Activated T-cell treated with anti-CD3 and anti-CD28 coated beads, Interleukin-2, amount 50 U/mL, for 72 hours (primary cell): ENCODE measurements at regions not wholly inside any gene's neighbourhood (a gene's known extent, or its start where the extent isn't known, plus 50 kb on each side); places are given as distances from the start of the nearest gene placed in this dataset.
A peak's percentile ranks its signal among the peaks of the same experiment; 100 is the strongest.

Experiments used
- ATAC-seq, 2 donors: fragments of 150-1000 bp; cut with Tn5 transposase; replicated peaks in 1 of 2; 2 replicates each; pipeline ENCODE4 v1.10.0; 2021; ENCODE audit warnings: moderate library complexity in 2 of 2, mild to moderate bottlenecking in 1 of 2
- DNase-seq, 2 donors: peaks; one replicate each; pipeline ENCODE4 v3.0.0; 2021 to 2022; ENCODE audit warnings: mixed read lengths in 1 of 2
- H3K27ac Mint-ChIP-seq: one replicate; pipeline ENCODE4 v1.8.0; 2022; ENCODE audit warnings: mild to moderate bottlenecking, moderate library complexity, mixed read lengths
- H3K27me3 Mint-ChIP-seq: one replicate; pipeline ENCODE4 v1.8.0; 2022; ENCODE audit warnings: low read depth, mixed read lengths
- H3K36me3 Mint-ChIP-seq, 2 donors: one replicate each; pipeline ENCODE4 v1.8.0; 2022; ENCODE audit warnings: mixed read lengths in 2 of 2, mild to moderate bottlenecking in 1 of 2; ENCODE audit not compliant: insufficient read depth in 2 of 2
- H3K4me1 Mint-ChIP-seq: one replicate; pipeline ENCODE4 v1.8.0; 2022; ENCODE audit warnings: low read depth, mixed read lengths
- H3K4me3 Mint-ChIP-seq, 2 donors: one replicate each; pipeline ENCODE4 v1.8.0; 2022; ENCODE audit warnings: mild to moderate bottlenecking in 2 of 2, mixed read lengths in 2 of 2, moderate library complexity in 2 of 2
- H3K9me3 Mint-ChIP-seq, 2 donors: one replicate each; pipeline ENCODE4 v1.8.0; 2022; ENCODE audit warnings: mixed read lengths in 2 of 2

DNA sequence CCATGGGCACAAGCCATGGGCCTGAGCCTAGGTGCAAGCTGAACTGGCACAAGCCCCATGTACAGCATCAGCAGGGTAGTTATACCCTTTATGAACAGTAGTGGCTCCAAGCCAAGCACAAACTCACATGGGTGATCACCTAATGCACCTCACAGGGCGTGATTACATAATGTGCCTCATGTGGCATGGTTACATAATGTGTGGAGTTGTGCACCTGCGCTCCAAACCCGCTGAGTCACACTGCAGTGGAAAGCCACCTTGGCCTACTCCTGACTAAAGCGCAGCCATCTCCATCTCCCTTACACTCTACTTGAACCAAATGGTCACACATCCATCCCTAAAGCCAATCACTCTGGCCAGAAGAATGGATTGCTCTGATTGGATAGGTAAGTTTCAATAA, 279.7 kb downstream of the MBD2 start:
- DNase-seq (peak in 1 of 2 donors; percentile 2), ATAC-seq (no peak)
- Mint-ChIP-seq H3K9me3 (peaks cover 4 to 6% of the 10 kb centered on the region in 2 donors), H3K4me3 (no peak overlapping the region), H3K27ac (no peak overlapping the region), H3K36me3 (no peaks in the 10 kb centered on the region), H3K27me3 (no peaks in the 10 kb centered on the region), H3K4me1 (no peaks in the 10 kb centered on the region)

DNA sequence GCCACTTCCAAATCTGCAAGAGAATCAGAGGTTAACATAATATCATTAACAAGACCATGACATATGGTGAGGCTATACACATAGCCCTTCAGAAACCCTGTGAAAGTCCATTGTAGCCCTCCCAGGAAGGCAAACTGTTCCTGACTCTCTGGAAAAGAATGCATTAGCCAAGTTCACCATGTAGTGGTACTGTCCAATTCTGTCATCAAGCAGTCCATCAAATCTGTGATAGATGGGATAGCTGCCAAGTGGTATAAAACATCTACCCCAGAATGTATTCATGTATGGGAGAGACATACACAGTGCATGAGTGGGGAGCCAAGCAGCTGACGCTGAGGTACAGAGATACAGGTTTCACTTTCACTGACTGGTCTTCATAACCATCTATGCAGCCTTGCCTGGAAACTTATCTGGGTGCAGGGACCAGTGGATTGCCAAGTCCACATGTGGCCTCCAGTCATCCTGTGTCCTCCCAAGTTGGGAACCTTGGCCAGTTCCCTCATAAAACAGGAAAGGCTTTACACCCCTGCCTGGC, 281.1 kb downstream of the MBD2 start:
- Mint-ChIP-seq H3K4me1 (no peaks in the 10 kb centered on the region), H3K36me3 (no peaks in the 10 kb centered on the region), H3K9me3 (peaks cover 4 to 6% of the 10 kb centered on the region in 2 donors), H3K27me3 (no peaks in the 10 kb centered on the region), H3K27ac (no peak overlapping the region), H3K4me3 (no peak overlapping the region)
- ATAC-seq, result no peak
- DNase-seq, result no peak

DNA sequence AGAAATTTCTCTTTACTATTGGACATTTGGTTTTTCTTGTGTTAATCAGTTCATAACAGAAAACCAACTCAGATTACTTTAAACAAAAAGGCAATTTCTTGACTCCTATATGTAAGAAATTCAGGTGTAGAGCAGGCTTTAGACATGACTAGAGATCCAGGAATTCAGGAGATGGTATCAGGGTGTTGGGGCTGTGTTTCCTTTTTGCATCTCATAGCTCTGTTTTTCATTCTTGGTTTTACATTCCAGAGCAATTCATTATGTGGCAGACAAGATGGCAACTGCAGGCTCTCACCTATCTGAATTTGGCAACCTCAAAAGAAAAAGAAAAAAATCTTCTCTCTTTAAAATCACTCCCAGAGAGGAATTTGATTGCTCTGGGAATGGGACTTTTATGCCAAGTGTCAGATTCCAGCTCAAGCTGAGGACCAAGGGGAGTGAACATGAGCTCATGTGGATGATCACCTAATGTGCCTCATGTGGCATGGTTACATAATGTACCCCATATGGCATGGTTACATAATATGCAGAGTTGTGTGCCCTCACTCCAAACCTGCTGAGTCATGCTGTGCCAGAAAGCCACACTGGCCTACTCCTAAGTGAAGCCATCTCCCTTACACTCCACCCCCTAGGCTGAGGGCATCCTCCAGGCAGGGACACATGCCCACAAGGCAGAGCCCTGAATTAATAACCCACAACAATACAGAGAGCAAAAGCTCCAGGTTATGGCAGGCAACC, 282.7 kb downstream of the MBD2 start:
- H3K27me3 Mint-ChIP-seq, result no peaks in the 10 kb centered on the region
- H3K27ac Mint-ChIP-seq, result no peak overlapping the region
- DNase-seq, result no peak
- H3K4me3 Mint-ChIP-seq, result no peak overlapping the region
- no peaks in the 10 kb centered on the region for H3K36me3 Mint-ChIP-seq
- no peak for ATAC-seq
- no peaks in the 10 kb centered on the region for H3K4me1 Mint-ChIP-seq
- peaks cover 4% of the 10 kb centered on the region in 2 donors for H3K9me3 Mint-ChIP-seq

DNA sequence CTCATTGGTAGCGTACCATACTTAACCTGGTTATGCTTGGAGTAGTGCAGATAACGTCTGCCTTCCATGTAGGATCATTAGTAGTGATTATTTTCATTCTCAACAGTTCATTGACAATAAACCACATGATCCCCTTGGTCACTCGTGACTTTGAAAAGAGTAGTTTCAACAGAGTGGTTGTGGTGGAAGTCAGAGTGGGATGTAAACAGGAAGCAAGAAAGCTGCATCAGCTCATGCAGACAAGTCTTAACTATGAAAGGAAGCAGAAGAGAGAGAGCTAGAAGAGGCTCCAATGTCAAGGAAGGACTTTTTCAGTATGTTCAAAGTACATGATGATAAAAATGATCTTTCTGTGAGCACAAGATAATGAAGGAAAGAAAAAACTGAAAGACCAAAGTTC, 287.4 kb downstream of the MBD2 start:
- DNase-seq (no peak), ATAC-seq (no peak)
- H3K27me3 Mint-ChIP-seq, result no peaks in the 10 kb centered on the region
- no peak overlapping the region for H3K4me3 Mint-ChIP-seq
- no peaks in the 10 kb centered on the region for H3K4me1 Mint-ChIP-seq
- no peak overlapping the region for H3K27ac Mint-ChIP-seq
- H3K36me3 Mint-ChIP-seq, result no peaks in the 10 kb centered on the region
- H3K9me3 Mint-ChIP-seq, result peaks cover 0 to 3% of the 10 kb centered on the region in 2 donors

DNA sequence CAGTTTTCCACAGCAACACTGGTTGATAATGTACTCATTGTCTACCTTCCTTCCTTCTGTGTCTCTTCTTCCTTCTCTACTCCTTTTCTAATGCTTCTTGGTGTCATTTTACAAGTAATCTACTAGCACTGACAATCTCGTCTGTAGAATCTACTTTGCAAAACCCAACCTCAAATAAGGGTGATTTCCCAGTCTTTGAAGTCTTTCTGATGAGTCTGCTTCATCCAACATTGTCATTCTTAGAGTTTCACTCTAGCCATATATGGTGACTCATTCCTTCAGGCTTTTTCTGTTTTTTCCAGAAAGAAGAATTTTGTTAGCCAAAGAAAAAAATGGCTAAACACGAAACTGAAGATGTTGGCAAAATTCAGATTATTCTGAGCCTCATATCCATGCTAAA, 288.7 kb downstream of the MBD2 start:
- H3K27ac Mint-ChIP-seq, result no peak overlapping the region
- peaks cover 0 to 3% of the 10 kb centered on the region in 2 donors for H3K9me3 Mint-ChIP-seq
- H3K4me1 Mint-ChIP-seq, result no peaks in the 10 kb centered on the region
- DNase-seq, result no peak
- no peak overlapping the region for H3K4me3 Mint-ChIP-seq
- no peaks in the 10 kb centered on the region for H3K27me3 Mint-ChIP-seq
- no peaks in the 10 kb centered on the region for H3K36me3 Mint-ChIP-seq
- peak in 1 of 2 donors; percentile 68 for ATAC-seq

DNA sequence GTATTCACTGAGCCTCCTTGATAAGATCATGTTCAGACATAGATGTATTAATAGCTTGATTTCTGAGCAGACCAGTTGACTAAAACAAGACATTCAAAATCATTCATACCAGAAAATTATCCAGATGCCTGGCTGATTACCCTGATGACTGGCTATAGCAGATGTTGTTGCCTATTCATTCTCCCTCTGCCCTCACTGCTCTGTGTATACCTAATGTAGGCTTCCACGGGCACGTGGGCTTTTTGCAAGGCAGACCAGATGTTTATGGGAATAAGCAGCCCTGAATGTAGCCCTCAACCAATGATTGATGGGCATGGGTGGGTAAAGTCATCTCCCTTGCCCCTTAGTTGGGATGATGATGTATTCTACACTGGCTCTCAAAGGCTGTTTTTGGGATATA, 289.1 kb downstream of the MBD2 start:
- ATAC-seq, result peak in 1 of 2 donors; percentile 64
- H3K27me3 Mint-ChIP-seq, result no peaks in the 10 kb centered on the region

DNA sequence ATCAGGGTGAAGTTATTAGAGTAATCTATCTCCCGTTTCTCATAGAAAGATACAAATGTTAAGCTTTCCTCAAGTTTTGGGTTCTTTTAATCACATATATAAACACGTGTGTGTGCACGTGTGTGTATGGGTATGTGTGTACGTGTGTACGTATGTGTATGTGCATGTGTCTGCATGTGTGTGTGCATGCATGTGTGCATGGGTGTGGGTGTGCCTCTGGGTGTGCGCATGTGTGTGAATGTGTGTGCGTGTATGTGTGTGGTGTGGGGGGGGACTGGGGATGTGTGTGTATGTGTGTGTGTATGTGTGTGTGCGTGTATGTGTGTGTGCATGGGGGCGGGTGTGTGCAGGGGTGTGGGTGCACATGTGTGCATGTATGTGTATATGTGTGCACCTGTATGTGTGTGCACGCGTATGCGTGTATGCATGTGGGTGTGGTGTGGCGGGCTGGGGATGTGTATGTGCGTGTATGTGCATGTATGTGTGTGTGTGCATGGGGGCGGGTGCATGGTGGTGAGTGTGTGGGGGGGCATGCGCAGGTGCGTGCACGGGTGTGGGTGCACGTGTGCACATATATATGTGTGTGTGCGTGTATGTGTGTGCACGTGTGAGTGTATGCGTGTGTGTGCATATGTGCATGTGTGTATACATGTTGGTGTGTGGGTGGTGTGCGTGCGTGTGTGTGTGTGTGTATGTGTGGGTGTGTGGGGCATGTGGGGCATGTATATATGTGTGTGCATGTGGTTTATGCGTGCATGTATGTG, 304.0 kb downstream of the MBD2 start:
- no peak for ATAC-seq
- Mint-ChIP-seq H3K4me3 (no peak overlapping the region), H3K27ac (no peak overlapping the region), H3K36me3 (no peaks in the 10 kb centered on the region), H3K4me1 (no peaks in the 10 kb centered on the region), H3K9me3 (peaks cover 7 to 11% of the 10 kb centered on the region in 2 donors), H3K27me3 (no peaks in the 10 kb centered on the region)
- DNase-seq, result no peak

More for the DNA sequence above, 289.1 kb downstream of the MBD2 start:
- no peak overlapping the region for H3K27ac Mint-ChIP-seq
- no peak for DNase-seq
- H3K36me3 Mint-ChIP-seq, result no peaks in the 10 kb centered on the region
- no peak overlapping the region for H3K4me3 Mint-ChIP-seq
- peaks cover 0 to 3% of the 10 kb centered on the region in 2 donors for H3K9me3 Mint-ChIP-seq
- H3K4me1 Mint-ChIP-seq, result no peaks in the 10 kb centered on the region

DNA sequence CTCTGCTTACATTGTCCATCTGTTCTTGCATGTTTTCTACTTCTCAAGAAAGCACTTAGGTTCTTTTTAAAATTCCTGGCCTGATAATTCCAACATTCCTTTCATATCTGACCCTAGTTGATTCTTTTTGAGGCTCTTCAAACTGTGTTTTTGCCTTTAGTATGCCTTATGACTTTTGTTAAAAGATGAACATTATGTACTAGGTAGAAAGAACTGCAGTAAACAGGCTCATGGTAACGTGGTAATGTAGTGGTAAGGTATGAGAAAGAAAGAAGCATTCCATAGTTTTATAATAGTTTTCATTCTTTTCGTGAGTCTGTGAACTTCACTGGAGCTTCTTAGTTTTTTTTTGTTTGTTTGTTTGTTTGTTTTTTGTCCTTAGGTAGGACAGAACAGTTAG, 306.4 kb downstream of the MBD2 start:
- no peaks in the 10 kb centered on the region for H3K4me1 Mint-ChIP-seq
- H3K9me3 Mint-ChIP-seq, result peaks cover 7 to 11% of the 10 kb centered on the region in 2 donors
- no peak overlapping the region for H3K27ac Mint-ChIP-seq
- H3K4me3 Mint-ChIP-seq, result no peak overlapping the region
- H3K36me3 Mint-ChIP-seq, result no peaks in the 10 kb centered on the region
- ATAC-seq, result no peak
- no peaks in the 10 kb centered on the region for H3K27me3 Mint-ChIP-seq
- no peak for DNase-seq

DNA sequence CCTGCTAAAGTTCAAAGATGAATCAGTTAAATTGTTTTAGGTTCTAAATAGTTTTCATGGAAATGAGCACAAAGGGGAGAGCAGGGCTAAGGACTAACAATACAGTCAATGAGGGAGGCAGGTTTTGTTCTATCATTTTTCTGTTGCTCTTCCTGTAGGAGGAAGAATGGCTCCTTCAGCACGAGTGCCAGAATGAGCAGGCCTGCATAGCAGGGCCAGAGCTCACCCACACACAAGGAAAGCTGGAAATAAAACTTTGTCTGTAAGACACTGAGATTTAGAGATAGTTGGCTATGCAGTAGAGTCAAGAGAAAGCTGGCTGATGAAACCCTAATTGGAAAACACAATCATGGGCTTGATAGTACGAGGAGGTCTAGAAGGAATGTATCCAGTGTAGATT, 313.3 kb downstream of the MBD2 start:
- Mint-ChIP-seq H3K9me3 (peaks cover 0 to 4% of the 10 kb centered on the region in 2 donors), H3K27ac (no peak overlapping the region), H3K4me1 (no peaks in the 10 kb centered on the region), H3K36me3 (no peaks in the 10 kb centered on the region), H3K4me3 (no peak overlapping the region), H3K27me3 (no peaks in the 10 kb centered on the region)
- DNase-seq, result no peak
- no peak for ATAC-seq

DNA sequence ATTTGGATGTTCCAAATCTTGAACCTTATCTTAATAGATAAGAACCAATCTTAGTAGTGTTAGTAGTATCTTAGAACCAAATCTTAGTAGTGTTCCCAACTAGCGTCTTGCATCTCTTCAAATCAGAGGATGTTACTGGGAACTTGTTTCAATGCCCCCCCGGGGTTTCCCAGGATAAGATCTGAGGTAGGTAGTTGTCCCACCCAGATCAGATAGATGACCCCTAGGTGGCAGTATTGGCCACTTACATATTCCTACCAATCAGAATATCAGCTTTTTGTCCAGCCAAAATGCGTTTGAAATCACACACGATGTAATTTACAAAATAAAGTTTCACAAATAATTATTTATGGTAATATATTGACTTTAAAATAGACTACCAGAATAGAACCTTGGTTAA, 314.8 kb downstream of the MBD2 start:
- Mint-ChIP-seq H3K4me3 (no peak overlapping the region), H3K4me1 (no peaks in the 10 kb centered on the region), H3K27me3 (no peaks in the 10 kb centered on the region), H3K36me3 (no peaks in the 10 kb centered on the region), H3K9me3 (peaks cover 0 to 4% of the 10 kb centered on the region in 2 donors), H3K27ac (no peak overlapping the region)
- ATAC-seq (no peak), DNase-seq (peak in 1 of 2 donors; percentile 29)

DNA sequence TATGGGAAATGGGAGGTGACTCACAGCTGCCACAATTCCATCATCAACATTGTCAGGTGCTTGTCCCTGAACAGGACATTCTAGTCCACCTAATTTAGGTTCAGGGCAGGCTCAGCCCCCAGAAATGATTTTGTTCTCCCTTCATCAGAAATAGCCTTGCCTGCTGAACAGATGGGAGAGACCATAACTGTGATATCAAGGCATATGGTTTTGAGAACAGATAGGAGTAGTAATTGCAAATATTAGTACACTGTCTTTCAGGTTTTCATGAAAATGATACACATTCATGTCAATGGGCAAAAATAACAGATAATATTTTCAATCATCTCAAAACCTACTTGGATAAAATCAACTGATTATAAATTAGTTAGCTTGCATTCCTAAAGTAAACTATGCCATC, 316.5 kb downstream of the MBD2 start:
- Mint-ChIP-seq H3K9me3 (peaks cover 0 to 4% of the 10 kb centered on the region in 2 donors), H3K4me3 (no peak overlapping the region), H3K4me1 (no peaks in the 10 kb centered on the region), H3K36me3 (no peaks in the 10 kb centered on the region), H3K27ac (no peak overlapping the region), H3K27me3 (no peaks in the 10 kb centered on the region)
- no peak for ATAC-seq
- DNase-seq, result no peak

DNA sequence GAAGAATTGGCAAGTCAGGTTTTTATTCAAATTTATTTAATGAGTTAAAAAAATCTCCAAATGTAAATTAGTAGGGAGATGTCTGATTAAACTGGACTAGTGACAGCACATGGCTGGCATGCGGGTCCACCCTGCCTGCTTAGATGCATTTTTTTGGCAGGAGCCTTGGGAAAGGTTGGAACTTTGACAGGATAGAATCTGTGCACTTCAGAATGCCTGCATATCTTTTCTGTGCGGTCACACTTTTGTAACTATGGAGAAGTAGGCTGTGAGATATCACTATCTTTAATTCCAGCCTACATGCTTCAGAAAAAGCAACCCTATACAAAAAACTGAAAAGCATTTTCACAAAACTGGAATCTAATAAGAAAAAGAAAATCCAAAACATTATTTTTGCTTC, 317.8 kb downstream of the MBD2 start:
- H3K4me3 Mint-ChIP-seq, result no peak overlapping the region
- DNase-seq (no peak), ATAC-seq (no peak)
- no peaks in the 10 kb centered on the region for H3K27me3 Mint-ChIP-seq
- H3K4me1 Mint-ChIP-seq, result no peaks in the 10 kb centered on the region
- peaks cover 0 to 4% of the 10 kb centered on the region in 2 donors for H3K9me3 Mint-ChIP-seq
- no peaks in the 10 kb centered on the region for H3K36me3 Mint-ChIP-seq
- no peak overlapping the region for H3K27ac Mint-ChIP-seq

DNA sequence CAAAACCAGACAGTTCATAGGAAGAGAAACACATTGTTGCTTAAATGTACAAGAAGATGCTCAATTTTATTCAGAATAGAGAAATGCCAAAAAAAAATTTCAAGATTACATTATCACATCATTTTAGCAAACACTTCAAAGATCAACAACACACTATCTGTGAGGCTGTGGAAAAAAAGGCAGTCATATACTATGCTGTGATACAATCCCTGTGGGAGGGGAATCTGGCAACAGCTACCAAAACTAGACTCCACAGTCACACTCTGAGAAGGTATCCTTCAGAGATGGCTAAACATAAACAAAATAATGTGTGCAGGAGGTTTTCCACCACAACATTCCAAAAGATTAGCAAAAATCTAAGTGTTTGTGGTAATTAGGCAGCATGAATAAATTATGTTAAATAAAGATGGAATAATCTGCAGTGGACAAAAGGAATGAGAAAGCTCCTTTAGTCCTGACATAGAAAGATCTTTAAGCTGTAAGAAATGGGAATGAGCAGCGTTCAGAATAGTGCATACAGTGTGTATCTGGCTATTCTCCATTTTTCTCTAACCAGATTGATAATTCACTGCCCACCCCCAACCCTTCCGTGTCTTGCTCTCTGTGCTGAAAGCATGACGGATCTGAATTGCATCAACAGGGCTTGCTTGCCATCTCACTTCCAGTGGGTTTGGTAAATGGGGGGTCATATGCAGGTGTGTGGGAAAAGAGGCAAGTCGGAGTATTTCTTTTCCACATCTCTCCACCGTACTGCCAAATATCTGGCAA, 329.6 kb downstream of the MBD2 start:
- DNase-seq, result no peak
- no peak overlapping the region for H3K27ac Mint-ChIP-seq
- ATAC-seq, result no peak
- H3K9me3 Mint-ChIP-seq, result peaks cover 2 to 6% of the 10 kb centered on the region in 2 donors
- no peak overlapping the region for H3K4me3 Mint-ChIP-seq
- H3K36me3 Mint-ChIP-seq, result no peaks in the 10 kb centered on the region
- H3K4me1 Mint-ChIP-seq, result no peaks in the 10 kb centered on the region
- no peaks in the 10 kb centered on the region for H3K27me3 Mint-ChIP-seq
